HepG2 (cell line): ENCODE measurements at regions not wholly inside any gene's neighbourhood (a gene's known extent, or its start where the extent isn't known, plus 50 kb on each side); places are given as distances from the start of the nearest gene placed in this dataset.

Experiments used
- BHLHE40 ChIP-seq: IDR thresholded peaks from 2 replicates; pipeline ENCODE4 v1.6.1; 2011; ENCODE audit warnings: low read length, improper control_type of control experiment
- EP300 ChIP-seq, 3 experiments: sonication (generic) in 1 of 3; formaldehyde crosslinking in 1 of 3; IDR thresholded peaks; 2 replicates each; pipeline versions ENCODE4 v1.5.1 to v1.6.1; 2011 to 2020; ENCODE audit warnings: low read depth in 2 of 3, low read length in 2 of 3, borderline replicate concordance in 1 of 3, improper control_type of control experiment in 1 of 3, mild to moderate bottlenecking in 1 of 3, missing genetic modification reagents in 1 of 3, moderate library complexity in 1 of 3
- HNF1A ChIP-seq, 2 experiments: sonication (generic) in 1 of 2; formaldehyde crosslinking in 1 of 2; IDR thresholded peaks; 2 replicates each; pipeline versions ENCODE4 v1.4.0 to v1.6.1; 2016 to 2020; ENCODE audit warnings: borderline replicate concordance in 1 of 2, low read depth in 1 of 2, mild to moderate bottlenecking in 1 of 2, missing genetic modification reagents in 1 of 2
- IRX3 ChIP-seq: sonication (generic); formaldehyde crosslinking; IDR thresholded peaks from 2 replicates; pipeline ENCODE4 v1.8.1; 2023; ENCODE audit warnings: mild to moderate bottlenecking, low read depth, missing genetic modification reagents, borderline replicate concordance
- MBD4 ChIP-seq: IDR thresholded peaks from 2 replicates; pipeline ENCODE4 v1.6.1; 2012; ENCODE audit warnings: low read length, inconsistent platforms, borderline replicate concordance
- REXO4 ChIP-seq: sonication (generic); formaldehyde crosslinking; IDR thresholded peaks from 2 replicates; pipeline ENCODE4 v1.8.0; 2022; ENCODE audit warnings: missing genetic modification reagents, mild to moderate bottlenecking, borderline replicate concordance
- TERF1 ChIP-seq: sonication (generic); formaldehyde crosslinking; IDR thresholded peaks from 2 replicates; pipeline ENCODE4 v1.8.0; 2022; ENCODE audit warnings: mild to moderate bottlenecking, missing genetic modification reagents, moderate library complexity
- TMF1 ChIP-seq: sonication (generic); formaldehyde crosslinking; IDR thresholded peaks from 2 replicates; pipeline ENCODE4 v1.8.1; 2022; ENCODE audit warnings: low read depth, missing genetic modification reagents
- TOE1 ChIP-seq: sonication (generic); formaldehyde crosslinking; IDR thresholded peaks from 2 replicates; pipeline ENCODE4 v1.4.0; 2020; ENCODE audit warnings: mild to moderate bottlenecking, missing genetic modification reagents

DNA sequence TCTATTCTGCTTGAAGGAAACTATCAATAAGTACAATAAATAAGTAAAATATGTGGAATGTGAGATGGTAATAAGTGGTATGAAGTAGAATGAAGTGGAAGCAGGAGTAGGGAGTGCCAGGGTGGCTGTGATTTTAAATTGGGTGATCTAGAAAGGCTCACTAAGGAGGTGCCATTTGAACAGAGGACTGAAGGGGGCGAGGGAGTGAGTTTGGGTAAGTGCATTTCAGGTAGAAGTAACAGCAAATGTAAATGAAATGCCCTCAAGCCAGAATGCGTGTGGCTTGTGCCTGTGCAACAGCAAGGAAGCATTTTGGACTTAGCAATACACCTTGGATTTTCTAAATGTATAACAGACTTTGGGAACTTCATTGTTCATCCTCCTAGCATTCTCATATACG is 77.1 kb downstream of the CCNA1 start (continued):
- TF ChIP-seq EP300 (IDR thresholded peaks at IDR 0.05; ENCODE audit: low read depth in 2 of 2, low read length in 2 of 2) (no peak), EP300 (CRISPR knock-in tag; IDR thresholded peaks at IDR 0.05; ENCODE audit: borderline replicate concordance) (no peak), TOE1 (CRISPR knock-in tag) (no peak), IRX3 (no peak), MBD4 (no peak), BHLHE40 (no peak), TMF1 (CRISPR knock-in tag) (no peak), HNF1A (IDR thresholded peaks at IDR 0.05; ENCODE audit: low read depth) (no peak), HNF1A (CRISPR knock-in tag; IDR thresholded peaks at IDR 0.05; ENCODE audit: borderline replicate concordance) (no peak), TERF1 (CRISPR knock-in tag) (no peak), REXO4 (CRISPR knock-in tag) (no peak)
- TF ChIP-seq, all 625 proteins: peak for 0
